GM13976 (cell line): ENCODE measurements at regions not wholly inside any gene's neighbourhood (a gene's known extent, or its start where the extent isn't known, plus 50 kb on each side); places are given as distances from the start of the nearest gene placed in this dataset.
"Not testable (repeated sequence)": the region's sequence is repeated elsewhere in the genome, so short reads cannot be mapped to it uniquely, and the experiment has no call there.

Experiments used
- DNase-seq: peaks from one replicate; pipeline ENCODE4 v3.0.0; 2012; ENCODE audit warnings: low spot score
- CTCF ChIP-seq: IDR thresholded peaks from 2 replicates; pipeline ENCODE4 v1.5.1; 2012; ENCODE audit warnings: borderline replicate concordance, mild to moderate bottlenecking; ENCODE audit not compliant: insufficient read depth; ENCODE audit errors: extremely low read depth, missing control alignments, control extremely low read depth
- in situ Hi-C: fragments of 300-500 bp; cut with MboI; formaldehyde crosslinking; loops from one replicate; pipeline ENCODE4 v1.12.0; 2022; ENCODE audit warnings: low sequenced_read_pairs, mixed read lengths, inconsistent platforms; ENCODE audit not compliant: unreplicated experiment

- DNase-seq, in situ Hi-C loops: not testable (repeated sequence)
Measured at GRCh38 chrX:31014474-31014873, 57.4 kb downstream of the FTHL17 start.

- no peak for DNase-seq
- in situ Hi-C loops = no loop called here
- TF ChIP-seq CTCF = no peak
Measured at GRCh38 chrX:31012509-31013025, 59.3 kb downstream of the FTHL17 start.

GRCh38 chrX:31007321-31007720 is 64.5 kb downstream of the FTHL17 start:
- no peak for DNase-seq
- in situ Hi-C loops = no loop called here
- no peak for TF ChIP-seq CTCF

GRCh38 chrX:31006027-31006426 is 65.8 kb downstream of the FTHL17 start:
- DNase-seq = no peak
- in situ Hi-C loops = no loop called here
- no peak for TF ChIP-seq CTCF

DNA sequence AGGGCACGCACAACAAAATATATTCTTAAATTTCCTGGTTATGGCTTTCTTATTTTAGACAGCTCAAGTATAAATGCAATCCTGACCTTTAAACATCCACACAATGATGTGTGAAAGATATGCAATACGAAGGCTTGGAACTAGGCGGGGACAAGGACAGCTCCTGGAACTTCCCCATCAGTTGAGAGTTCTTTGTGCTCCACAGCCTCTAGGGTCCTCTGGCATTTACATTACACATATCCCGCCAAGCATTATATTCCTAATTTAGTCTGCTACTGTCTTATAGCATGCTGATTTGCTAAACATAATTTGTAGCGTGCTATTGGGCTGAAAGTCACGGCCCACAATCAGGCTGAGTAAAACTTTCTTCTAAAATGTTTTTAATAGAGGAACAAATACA is 74.4 kb downstream of the FTHL17 start:
- no peak for TF ChIP-seq CTCF
- no peak for DNase-seq
- in situ Hi-C loops = no loop called here

- no peak for DNase-seq
- TF ChIP-seq CTCF = no peak
- in situ Hi-C loops = no loop called here
Measured at GRCh38 chrX:30995705-30996104, 76.1 kb downstream of the FTHL17 start.

DNA sequence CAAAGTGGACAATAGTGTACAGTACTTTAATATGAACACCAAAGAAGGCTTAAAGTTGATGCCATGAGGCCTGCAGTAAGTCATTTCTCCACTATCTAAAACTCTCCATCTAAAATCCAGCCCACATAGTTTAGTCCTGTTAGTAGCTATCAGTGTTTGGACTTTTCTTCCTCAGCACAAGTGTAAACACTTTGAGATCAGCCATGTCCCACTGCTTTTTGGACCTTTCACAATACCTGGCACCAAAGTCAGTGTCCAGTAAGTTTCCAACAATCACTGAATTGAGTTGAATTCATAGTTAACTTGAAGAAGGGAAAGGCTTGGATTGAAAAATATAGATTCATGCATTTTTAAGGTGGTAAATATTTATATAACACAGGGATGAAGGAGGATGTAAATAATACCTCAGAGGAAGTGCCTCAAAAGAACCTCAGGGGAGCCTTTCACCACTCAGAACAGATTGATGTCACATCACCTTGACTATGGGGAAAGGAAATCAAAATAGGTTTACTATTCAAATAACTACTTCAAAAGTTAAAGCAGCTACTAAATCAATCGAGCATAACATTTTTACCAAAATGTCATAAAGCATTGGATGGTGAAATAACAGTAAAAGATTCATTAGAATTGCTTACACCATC is 76.7 kb downstream of the FTHL17 start:
- TF ChIP-seq CTCF = no peak
- in situ Hi-C loops = no loop called here
- no peak for DNase-seq

DNA sequence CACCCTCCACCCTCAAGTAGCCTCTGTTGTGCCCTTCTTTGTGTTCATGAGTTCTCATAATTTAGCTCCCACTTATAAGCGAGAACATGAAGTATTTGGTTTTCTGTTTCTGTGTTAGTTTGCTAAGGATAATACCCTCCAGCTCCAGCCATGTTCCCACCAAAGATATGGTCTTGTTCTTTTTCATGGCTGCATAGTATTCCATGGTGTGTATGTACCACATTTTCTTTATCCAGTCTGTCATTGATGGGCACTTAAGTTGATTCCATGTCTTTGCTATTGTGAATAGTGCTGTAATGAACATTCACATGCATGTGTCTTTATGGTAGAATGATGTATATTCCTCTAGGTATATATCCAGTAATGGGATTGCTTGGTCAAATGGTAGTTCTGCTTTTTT is 77.8 kb downstream of the FTHL17 start:
- in situ Hi-C loops, DNase-seq: not testable (repeated sequence)
